ENCODE measurements at regions not wholly inside any gene's neighbourhood (a gene's known extent, or its start where the extent isn't known, plus 50 kb on each side); places are given as distances from the start of the nearest gene placed in this dataset.

- TF ChIP-seq CTCF (IDR thresholded peaks at IDR 0.05) (no peak), POLR2A (IDR thresholded peaks at IDR 0.05) (no peak)
Measured at GRCh38 chr7:24227068-24227467, 56.9 kb upstream of the NPY start.
